ENCODE measurements at regions not wholly inside any gene's neighbourhood (a gene's known extent, or its start where the extent isn't known, plus 50 kb on each side); places are given as distances from the start of the nearest gene placed in this dataset.

DNA sequence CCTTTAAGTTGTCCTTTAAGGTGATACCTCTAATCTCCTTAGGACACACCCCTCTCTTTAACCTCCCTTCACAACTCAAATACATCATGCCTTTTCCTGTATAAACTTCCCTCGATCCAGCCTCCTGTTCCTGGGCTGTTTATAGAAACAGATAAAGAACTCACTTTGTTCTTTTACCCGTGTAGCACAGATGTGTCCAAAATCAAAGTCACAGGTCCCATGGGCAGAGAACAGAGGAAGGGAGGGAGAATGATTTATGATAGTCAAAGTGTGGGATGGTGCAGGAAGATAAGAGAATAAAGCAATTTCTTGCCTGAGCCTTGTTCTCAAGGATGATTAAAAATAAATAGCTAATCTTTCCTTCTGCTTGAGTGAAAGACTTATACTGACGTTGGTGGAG, 50.3 kb upstream of the CABCOCO1 start:
- Mint-ChIP-seq H3K9me3 (no peaks in the 10 kb centered on the region), H3K27ac (no peak overlapping the region), H3K4me1 (no peaks in the 10 kb centered on the region), H3K4me3 (no peak overlapping the region), H3K36me3 (no peaks in the 10 kb centered on the region), H3K27me3 (peaks cover 0 to 2% (median 0%) of the 10 kb centered on the region in 5 donors)
- no peak for ATAC-seq
- DNase-seq: no peak
- POLR2A ChIA-PET: no interaction called here

DNA sequence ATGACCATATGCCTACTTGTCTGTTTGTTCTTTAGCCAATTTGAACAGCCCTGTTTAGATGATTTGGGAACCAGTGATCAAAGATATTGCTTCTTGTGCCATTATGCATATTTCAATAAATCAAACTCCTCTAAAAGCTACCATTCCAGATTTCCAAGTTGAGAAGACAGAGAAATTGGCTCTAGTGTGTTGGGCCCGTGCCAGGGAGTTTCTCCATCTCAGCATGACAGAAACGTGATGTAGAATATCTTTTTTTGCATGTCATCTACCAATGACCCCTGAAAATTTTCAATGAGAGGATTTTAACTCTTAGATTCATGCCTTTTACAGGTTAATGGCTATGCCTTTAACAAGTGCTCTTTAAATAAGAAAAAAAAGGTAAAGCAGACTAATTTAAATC, 50.7 kb upstream of the CABCOCO1 start:
- H3K9me3 Mint-ChIP-seq: no peaks in the 10 kb centered on the region
- DNase-seq (no peak), ATAC-seq (no peak)
- POLR2A ChIA-PET: no interaction called here
- no peak overlapping the region for H3K27ac Mint-ChIP-seq
- no peaks in the 10 kb centered on the region for H3K36me3 Mint-ChIP-seq
- no peaks in the 10 kb centered on the region for H3K4me1 Mint-ChIP-seq
- no peak overlapping the region for H3K4me3 Mint-ChIP-seq
- H3K27me3 Mint-ChIP-seq: peaks cover 0 to 2% (median 0%) of the 10 kb centered on the region in 5 donors

DNA sequence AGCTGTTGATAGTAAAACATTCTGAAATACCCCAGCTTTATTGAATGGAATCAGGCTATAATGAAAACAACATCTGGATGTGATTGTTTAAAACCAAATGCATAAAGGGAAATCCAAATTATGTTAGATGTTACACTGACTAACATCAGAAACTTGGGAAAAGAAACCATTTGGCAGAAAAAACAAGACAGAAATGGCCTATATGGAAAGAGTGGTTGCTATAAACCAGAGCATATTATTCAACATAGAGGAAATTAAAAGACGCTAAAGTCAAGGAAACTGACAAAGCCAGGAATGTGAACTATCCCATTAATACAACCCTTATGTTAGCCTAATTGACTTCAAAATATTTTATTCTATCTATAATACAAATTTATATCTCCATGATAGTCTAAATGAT, 53.0 kb upstream of the CABCOCO1 start:
- H3K4me1 Mint-ChIP-seq: no peaks in the 10 kb centered on the region
- no peak for DNase-seq
- no peak overlapping the region for H3K27ac Mint-ChIP-seq
- no peaks in the 10 kb centered on the region for H3K9me3 Mint-ChIP-seq
- no peaks in the 10 kb centered on the region for H3K36me3 Mint-ChIP-seq
- no peak for ATAC-seq
- H3K27me3 Mint-ChIP-seq: peaks cover 0 to 4% (median 2%) of the 10 kb centered on the region in 5 donors
- POLR2A ChIA-PET: no interaction called here
- no peak overlapping the region for H3K4me3 Mint-ChIP-seq

DNA sequence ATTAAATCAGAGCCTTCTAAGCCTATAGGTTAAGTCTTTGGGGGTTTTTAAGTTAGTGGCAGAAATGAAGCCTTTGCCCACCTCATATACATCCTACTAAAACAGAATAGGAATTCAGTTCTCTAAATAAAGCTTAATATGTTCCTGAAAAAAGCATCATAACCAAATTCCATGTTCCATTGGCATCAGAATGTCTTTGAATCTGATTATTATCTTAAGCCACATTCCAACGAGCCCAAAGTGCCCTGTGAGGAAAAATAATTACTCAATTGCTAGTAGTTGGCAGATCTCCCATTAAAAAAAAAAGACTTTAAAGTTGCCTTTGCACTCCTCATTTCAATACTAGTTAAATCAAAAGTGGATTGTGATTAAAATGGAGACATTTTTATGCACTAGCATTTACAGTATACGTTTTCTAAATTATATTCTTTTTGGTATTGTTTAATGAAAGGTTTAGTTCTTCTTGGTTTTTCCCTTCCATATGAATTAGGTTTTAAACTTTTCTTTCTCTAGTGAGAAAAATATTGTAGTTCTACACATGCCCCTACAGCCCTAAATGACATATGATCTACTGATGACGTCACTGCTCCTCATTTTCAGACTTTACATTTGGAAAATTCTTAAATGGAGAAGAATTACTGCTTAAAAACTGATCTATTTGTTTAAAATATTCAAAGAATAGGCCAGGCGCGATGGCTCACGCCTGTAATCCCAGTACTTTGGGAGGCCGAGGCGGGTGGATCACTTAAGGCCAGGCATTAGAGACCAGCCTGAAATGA, 54.3 kb upstream of the CABCOCO1 start:
- Mint-ChIP-seq H3K4me1 (no peaks in the 10 kb centered on the region), H3K36me3 (no peaks in the 10 kb centered on the region), H3K27ac (no peak overlapping the region), H3K9me3 (no peaks in the 10 kb centered on the region), H3K4me3 (no peak overlapping the region), H3K27me3 (peaks cover 0 to 4% (median 2%) of the 10 kb centered on the region in 5 donors)
- DNase-seq: no peak
- ATAC-seq: no peak
- POLR2A ChIA-PET: no interaction called here

DNA sequence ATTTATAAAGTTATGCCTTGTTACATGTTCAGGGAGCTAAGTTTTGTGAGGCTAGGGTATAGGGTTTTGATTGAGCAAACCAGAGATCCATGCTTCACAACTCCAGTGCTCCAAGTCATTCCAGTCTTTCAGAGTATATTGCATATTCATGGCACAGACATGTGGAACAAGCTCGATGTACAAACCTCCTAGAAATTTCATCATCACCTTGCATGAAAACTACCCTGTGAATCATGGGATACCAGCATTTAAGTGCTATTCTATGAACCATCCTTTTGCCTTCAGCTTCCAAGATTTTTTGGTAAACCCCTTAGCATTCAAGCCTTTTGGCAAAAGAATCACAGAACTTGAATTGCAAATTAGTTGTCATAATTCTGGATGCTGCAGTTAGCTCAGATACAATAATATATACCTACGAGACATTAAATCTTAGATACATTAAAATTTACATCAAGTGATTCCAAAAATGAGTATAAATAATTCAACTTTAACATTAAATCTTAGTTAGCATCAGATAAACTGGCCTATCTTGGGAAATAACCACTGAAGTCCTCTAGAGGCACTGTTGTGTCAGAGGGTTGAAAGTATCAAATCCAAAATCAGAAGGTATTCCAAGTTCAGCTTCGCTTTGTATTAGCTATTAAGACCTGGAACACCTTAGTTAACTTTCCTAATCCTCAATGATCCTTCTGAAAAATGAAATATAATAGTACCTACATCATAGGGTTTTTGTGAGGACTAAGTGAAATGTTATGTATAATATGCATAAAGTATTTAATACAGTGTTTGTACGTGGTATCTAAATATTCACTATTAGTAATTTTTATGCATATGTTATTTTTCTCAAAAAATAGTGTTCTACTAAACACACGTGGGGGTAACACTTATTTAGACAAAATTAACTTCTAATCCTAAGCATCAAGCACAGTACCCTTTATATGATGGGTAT, 55.5 kb upstream of the CABCOCO1 start:
- ATAC-seq (no peak), DNase-seq (no peak)
- Mint-ChIP-seq H3K36me3 (no peaks in the 10 kb centered on the region), H3K27ac (no peak overlapping the region), H3K27me3 (peaks cover 0 to 4% (median 2%) of the 10 kb centered on the region in 5 donors), H3K9me3 (no peaks in the 10 kb centered on the region), H3K4me3 (no peak overlapping the region), H3K4me1 (no peaks in the 10 kb centered on the region)
- POLR2A ChIA-PET: no interaction called here

DNA sequence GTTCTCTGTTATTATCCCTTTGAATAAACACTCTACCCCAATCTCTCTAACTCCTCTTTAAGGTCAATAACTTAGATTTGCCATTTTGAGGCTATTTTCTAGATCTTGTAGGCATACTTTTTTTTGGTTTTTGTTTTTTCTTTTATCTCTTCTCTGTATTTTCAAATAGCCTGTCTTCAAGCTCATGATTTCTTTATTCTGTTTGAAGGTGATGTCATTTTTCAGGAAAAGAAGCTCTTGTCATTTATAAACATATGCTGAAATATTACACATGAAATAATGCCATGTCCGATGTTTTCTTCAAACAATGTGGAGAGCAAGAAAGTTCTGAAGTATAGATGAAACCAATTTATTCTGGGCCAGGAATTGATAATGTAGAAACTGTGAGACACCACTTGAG, 57.5 kb upstream of the CABCOCO1 start:
- H3K27me3 Mint-ChIP-seq: peaks cover 0 to 4% (median 2%) of the 10 kb centered on the region in 5 donors
- no peak for DNase-seq
- H3K9me3 Mint-ChIP-seq: no peaks in the 10 kb centered on the region
- no peak for ATAC-seq
- POLR2A ChIA-PET: no interaction called here
- H3K36me3 Mint-ChIP-seq: no peaks in the 10 kb centered on the region
- no peak overlapping the region for H3K27ac Mint-ChIP-seq
- H3K4me3 Mint-ChIP-seq: no peak overlapping the region
- H3K4me1 Mint-ChIP-seq: no peaks in the 10 kb centered on the region

DNA sequence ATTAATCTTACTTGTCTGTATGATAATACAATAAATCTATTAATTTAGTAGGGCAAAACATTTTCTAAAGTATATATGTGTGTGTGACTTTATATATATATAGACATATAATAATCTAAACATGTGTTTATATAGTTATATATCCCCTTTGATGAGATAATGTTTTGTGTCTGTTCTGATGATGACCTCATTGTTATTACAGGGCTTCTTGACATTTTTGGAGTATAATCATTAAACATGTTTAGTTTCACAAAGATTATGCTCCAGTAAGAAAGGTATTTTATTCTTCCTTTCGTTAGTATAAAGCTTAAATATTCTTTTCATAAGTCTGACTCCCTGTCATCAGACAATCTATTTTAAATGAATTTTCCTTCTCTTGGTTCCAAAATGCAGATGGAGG, 62.3 kb upstream of the CABCOCO1 start:
- POLR2A ChIA-PET: no interaction called here
- no peak overlapping the region for H3K4me3 Mint-ChIP-seq
- no peaks in the 10 kb centered on the region for H3K4me1 Mint-ChIP-seq
- H3K27ac Mint-ChIP-seq: no peak overlapping the region
- peaks cover 0 to 4% (median 0%) of the 10 kb centered on the region in 5 donors for H3K27me3 Mint-ChIP-seq
- DNase-seq (no peak), ATAC-seq (no peak)
- no peaks in the 10 kb centered on the region for H3K36me3 Mint-ChIP-seq
- H3K9me3 Mint-ChIP-seq: no peaks in the 10 kb centered on the region

DNA sequence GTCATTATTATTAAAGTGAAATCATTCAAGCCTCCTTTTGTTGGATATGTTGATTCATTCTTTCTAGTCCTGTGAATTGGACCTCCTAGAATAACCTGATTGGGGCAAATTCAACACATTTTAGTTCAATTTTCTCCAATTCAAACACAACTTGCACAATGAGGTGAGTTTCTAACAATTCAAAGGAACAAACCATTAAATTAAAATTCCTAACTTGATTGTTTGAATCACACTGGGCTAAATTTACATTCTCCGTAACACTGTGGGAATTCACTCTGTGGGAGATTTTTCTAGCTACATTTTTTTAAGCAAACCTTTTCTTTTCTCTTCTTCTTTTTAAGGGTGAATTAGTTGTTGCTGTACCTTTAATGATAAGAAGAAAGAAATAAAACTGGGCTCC, 68.3 kb upstream of the CABCOCO1 start:
- peaks cover 0 to 3% (median 0%) of the 10 kb centered on the region in 5 donors for H3K27me3 Mint-ChIP-seq
- H3K27ac Mint-ChIP-seq: no peak overlapping the region
- POLR2A ChIA-PET: no interaction called here
- no peak overlapping the region for H3K4me3 Mint-ChIP-seq
- no peaks in the 10 kb centered on the region for H3K4me1 Mint-ChIP-seq
- H3K36me3 Mint-ChIP-seq: no peaks in the 10 kb centered on the region
- no peaks in the 10 kb centered on the region for H3K9me3 Mint-ChIP-seq
- DNase-seq: no peak
- ATAC-seq: no peak

DNA sequence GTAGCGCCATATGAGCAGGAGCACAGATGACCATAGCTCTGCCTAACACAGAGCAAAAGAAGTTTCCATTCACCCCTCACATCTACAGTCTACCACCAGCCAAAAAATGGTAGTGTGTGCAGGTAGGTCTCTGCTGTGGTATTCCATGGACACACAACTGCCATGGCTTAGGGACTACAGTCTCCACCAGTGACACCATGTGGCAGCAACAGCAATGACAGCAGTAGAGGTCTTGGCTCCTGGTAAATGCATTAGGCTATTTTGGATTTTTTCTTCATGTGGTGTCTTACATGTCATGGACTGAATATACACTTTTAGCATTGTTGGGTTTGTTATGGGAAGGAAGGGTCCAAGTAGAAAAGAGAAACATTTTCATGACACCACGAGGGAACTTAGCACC, 70.1 kb upstream of the CABCOCO1 start:
- Mint-ChIP-seq H3K27ac (no peak overlapping the region), H3K27me3 (peaks cover 0 to 2% (median 0%) of the 10 kb centered on the region in 5 donors), H3K9me3 (no peaks in the 10 kb centered on the region), H3K4me3 (no peak overlapping the region), H3K4me1 (no peaks in the 10 kb centered on the region), H3K36me3 (no peaks in the 10 kb centered on the region)
- DNase-seq (no peak), ATAC-seq (no peak)
- POLR2A ChIA-PET: no interaction called here

DNA sequence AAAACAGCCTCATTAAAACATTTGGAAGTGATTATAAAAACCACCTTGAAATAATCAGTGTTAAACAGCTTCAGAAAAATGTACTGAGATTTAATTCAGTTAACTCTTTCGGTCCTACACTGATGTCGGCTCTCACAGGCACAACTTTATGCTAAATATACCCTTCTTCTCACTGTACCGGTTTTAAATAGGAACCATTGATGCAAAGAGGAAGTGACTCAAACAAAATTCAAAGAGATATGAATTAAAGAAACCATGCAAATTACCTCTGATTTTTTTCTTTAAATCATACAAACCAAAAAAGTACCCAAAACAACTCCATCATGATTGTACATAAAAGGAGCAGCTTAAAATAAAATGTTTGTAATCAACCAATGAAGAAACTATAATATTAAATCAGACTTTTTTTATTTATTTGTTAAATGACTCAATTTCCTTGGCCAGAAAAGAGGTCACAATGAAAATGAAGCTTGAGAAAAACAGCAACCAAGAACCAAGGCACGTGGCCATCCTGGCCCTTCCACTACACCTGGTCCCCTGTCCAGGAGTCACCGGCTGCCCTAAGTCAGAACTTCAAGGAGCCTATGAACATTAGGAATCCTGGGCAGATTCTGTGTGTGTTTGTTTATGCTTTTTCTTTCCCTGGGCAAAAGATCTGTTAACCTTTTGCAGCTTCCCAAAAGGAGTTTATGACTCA, 73.0 kb upstream of the CABCOCO1 start:
- peaks cover 0 to 2% (median 0%) of the 10 kb centered on the region in 9 donors for H3K9me3 Mint-ChIP-seq
- H3K4me3 Mint-ChIP-seq: no peak overlapping the region
- H3K4me1 Mint-ChIP-seq: no peaks in the 10 kb centered on the region

DNA sequence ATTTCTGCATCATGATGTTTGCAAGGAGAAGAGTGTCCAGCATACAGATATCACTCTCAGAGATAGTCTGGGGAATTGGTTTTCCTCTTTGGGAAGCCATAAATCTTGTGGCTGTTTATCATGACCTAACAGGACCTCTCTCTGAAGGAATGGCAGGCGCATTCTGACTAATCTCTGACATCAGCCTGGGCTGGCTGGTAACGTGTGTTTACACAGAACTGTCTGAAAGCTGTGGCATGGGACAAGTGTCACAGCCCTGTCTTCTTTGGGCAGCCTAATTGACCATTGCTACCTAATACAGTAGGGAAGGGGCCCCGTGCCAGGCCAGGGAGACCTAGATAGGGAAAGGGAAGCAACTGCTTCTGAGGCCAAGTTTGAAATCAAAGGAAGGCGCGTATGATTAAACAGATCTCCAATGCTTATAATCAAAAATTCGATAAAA, 73.9 kb upstream of the CABCOCO1 start:
- Mint-ChIP-seq H3K27ac (no peak overlapping the region), H3K4me3 (no peak overlapping the region), H3K9me3 (peaks cover 0 to 3% (median 0%) of the 10 kb centered on the region in 9 donors), H3K27me3 (peaks cover 0 to 2% (median 0%) of the 10 kb centered on the region in 5 donors), H3K36me3 (no peaks in the 10 kb centered on the region), H3K4me1 (no peaks in the 10 kb centered on the region)
- ATAC-seq (no peak), DNase-seq (no peak)
- POLR2A ChIA-PET: no interaction called here

More for the DNA sequence above, 73.0 kb upstream of the CABCOCO1 start:
- peaks cover 0 to 2% (median 0%) of the 10 kb centered on the region in 5 donors for H3K27me3 Mint-ChIP-seq
- H3K36me3 Mint-ChIP-seq: no peaks in the 10 kb centered on the region
- no peak for ATAC-seq
- POLR2A ChIA-PET: no interaction called here
- H3K27ac Mint-ChIP-seq: no peak overlapping the region
- no peak for DNase-seq

DNA sequence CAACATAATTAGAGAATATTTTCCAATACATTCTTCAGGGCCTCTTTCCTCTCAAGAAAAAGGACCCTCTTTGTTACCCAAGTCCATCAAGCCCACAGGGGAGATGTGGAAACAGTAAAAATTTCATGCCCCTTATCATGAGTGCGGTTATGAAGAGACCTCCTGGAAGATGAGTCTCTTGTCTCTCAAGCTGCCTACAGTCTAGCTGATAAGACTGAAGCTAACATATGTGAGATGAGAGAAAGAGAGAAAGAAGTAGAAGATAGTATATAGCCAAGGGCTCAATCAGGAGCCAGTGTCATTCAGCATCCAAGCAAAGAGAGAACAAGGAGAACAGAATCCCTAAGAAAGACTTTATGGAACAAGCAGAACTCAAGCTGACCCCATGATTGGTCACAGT, 75.9 kb upstream of the CABCOCO1 start:
- Mint-ChIP-seq H3K27ac (no peak overlapping the region), H3K27me3 (peaks cover 0 to 3% (median 0%) of the 10 kb centered on the region in 5 donors), H3K4me1 (no peaks in the 10 kb centered on the region), H3K9me3 (peaks cover 0 to 3% (median 0%) of the 10 kb centered on the region in 9 donors), H3K36me3 (no peaks in the 10 kb centered on the region), H3K4me3 (no peak overlapping the region)
- DNase-seq (no peak), ATAC-seq (no peak)
- POLR2A ChIA-PET: no interaction called here

DNA sequence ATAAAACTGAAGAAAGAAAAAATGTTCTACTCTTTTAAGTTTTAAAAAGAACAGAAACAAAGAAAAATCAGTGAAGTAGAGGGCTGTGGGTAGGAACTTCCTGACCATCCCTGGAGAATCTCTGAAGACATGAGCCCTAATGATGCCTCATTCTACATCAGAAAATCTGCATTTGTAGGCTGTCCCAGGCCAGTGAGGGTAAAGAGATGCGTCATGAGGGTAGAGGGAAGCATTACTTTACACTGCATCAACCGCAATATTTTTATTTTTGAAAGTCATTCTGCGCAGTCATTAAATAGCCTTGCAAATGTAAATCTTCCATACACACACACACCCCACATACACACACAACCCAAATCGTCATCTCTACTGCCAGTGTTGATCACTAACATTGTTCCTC, 82.1 kb upstream of the CABCOCO1 start:
- ATAC-seq: no peak
- H3K4me3 Mint-ChIP-seq: no peak overlapping the region
- POLR2A ChIA-PET: no interaction called here
- H3K27me3 Mint-ChIP-seq: peaks cover 0 to 2% (median 0%) of the 10 kb centered on the region in 5 donors
- DNase-seq: no peak
- H3K36me3 Mint-ChIP-seq: no peaks in the 10 kb centered on the region
- peaks cover 0 to 3% (median 0%) of the 10 kb centered on the region in 9 donors for H3K9me3 Mint-ChIP-seq
- H3K27ac Mint-ChIP-seq: no peak overlapping the region
- H3K4me1 Mint-ChIP-seq: no peaks in the 10 kb centered on the region
